DMS114 treated with DMSO at 0.1 percent for 48 hours (cell line): ENCODE measurements at regions not wholly inside any gene's neighbourhood (a gene's known extent, or its start where the extent isn't known, plus 50 kb on each side); places are given as distances from the start of the nearest gene placed in this dataset.

Experiments used
- DNase-seq: peaks from one replicate; lab custom pipeline; 2025; ENCODE audit not compliant: unreplicated experiment; lab: John Stamatoyannopoulos, UW

GRCh38 chr22:49137206-49137840 lies 690.4 kb downstream of the BRD1 start:
- DNase-seq, result no peak

DNA sequence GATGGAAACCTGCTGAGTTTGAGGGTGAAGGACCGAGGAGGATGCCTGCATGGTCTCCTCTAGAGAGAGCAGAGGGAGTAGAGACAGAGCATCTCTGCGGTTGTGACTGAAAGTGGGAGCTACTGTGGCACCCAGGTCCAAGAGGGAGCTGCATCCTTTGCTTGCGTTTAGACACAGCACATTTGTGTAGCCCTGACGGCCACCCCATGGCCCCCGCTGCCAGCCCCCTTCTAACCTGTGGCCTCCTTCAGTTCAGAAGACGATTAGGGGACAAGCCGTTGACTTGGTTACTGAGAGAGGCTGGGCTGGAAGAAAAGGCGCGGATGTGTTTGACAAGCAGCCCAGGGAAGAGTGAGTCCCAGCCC lies 690.9 kb downstream of the BRD1 start:
- DNase-seq, result no peak

GRCh38 chr22:49136041-49136815 lies 691.4 kb downstream of the BRD1 start:
- DNase-seq, result no peak

GRCh38 chr22:49134076-49134475 lies 693.6 kb downstream of the BRD1 start:
- no peak for DNase-seq

DNA sequence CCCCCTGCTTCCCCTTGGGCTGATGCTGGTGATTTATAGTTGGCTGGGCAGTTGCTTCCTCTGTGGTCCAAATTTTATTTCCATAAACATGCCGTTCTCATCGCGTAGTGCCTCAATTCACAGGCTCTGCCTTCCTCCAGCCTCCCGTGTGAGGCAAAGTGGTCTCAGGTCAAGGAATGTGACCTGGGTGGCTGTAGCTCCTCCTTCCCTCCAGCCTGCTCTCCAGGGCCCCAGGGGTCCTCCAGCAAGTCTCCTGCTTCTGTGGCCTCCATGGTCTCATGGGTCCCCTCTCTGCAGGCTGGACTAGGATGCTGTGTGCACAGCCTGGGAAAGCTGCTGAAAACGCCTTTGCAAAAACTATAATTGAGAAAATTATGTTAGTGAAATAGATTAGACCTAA lies 694.1 kb downstream of the BRD1 start:
- no peak for DNase-seq

GRCh38 chr22:49132009-49132408 lies 695.7 kb downstream of the BRD1 start:
- no peak for DNase-seq

DNA sequence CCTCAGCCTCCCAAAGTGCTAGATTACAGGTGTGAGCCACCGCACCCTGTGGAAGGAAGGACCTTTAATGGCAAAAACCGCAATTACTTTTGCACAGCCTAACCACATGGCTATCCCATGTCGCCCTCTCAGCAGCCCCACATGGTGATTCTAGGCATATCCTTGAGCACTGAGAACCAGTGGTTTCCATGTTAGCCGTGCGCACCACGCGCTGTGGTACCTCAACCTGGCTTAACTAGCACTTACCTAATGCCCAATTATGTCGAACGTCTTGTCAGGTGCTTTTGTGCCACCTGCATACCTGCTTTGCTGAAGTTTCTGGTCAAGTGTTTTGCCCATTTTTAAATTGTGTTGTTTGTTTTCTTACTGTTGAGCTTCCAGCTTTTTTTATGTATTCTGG lies 697.9 kb downstream of the BRD1 start:
- no peak for DNase-seq

DNA sequence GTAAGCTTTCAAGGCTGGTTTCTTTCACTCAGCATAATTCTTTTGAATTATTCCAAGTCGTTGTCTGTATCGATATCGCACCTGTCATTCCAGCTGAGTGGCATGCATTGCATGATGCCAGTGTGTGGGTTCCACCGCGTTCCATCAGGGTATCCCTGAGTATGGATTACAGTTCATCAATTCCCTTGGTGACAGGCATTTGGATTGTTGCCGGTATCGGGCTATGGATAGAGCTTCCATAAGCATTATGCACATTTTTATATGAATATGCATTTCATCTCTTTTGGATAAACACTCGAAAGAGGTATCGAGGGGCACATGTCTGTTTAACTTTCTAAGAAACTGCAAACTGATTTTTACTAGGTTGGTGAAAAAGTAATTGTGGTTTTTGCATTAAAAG lies 698.8 kb downstream of the BRD1 start:
- DNase-seq, result no peak

DNA sequence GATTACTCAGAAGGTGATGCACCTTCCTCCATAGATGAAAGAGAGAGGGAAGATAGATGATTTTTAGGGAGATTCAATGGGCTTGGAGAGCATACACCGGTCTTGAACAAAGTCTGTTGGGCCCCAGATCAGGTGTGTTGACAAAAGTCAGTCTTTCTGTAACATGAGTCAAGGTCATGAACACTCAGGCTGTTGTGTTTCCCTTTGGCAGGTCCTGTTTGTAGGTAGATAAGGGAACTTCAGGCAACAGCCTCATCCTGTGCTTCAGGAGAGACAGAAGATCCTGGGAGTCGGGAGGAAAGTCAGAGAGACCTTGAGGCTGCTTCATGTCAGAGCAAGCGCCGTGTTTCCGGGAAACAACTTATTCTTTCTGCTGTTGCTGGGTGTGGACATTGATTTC lies 703.1 kb downstream of the BRD1 start:
- no peak for DNase-seq

DNA sequence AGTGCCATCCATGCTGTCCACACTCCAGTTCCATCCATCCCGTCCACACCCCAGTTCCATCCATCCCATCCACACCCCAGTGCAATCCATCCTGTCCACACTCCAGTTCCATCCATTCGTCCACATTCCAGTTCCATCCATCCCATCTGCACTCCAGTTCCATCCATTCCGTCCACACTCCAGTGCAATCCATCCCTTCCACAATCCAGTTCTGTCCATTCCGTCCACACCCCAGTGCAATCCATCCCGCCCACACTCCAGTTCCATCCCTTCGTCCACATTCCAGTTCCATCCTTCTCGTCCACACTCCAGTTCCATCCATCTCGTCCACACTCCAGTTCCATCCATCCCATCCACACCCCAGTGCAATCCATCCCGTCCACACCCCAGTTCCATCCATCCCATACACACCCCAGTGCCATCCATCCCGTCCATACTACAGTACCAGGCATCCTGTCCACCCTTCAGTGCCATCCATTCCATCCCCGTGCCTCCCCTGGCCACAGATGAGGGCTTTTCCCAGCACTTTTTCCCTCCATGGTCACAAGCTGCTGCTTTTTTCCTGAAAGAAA lies 704.0 kb downstream of the BRD1 start:
- DNase-seq, result no peak

DNA sequence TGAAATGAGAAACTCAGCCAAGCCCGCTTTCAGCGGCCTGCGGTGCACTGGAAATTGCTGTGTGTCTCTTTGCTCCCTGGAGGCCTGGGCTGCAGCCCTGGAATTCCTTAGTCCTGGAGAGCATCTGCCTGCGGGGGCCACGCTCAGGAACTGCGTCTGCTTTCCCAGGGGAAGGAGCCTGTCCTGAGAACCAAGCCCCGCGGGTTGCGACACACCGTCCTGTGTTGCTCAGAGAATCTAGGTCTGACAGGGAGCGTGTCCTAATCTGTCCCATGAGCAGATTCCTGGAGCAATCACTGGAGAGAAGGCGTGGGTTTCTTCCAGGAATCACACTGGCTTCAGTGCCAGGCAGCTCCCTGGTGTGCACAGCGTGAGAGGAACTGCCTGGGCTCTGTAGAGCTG lies 708.1 kb downstream of the BRD1 start:
- DNase-seq, result no peak

GRCh38 chr22:49118065-49118464 lies 709.6 kb downstream of the BRD1 start:
- DNase-seq, result no peak

GRCh38 chr22:49117486-49117885 lies 710.2 kb downstream of the BRD1 start:
- no peak for DNase-seq

GRCh38 chr22:49116486-49117120 lies 711.1 kb downstream of the BRD1 start:
- no peak for DNase-seq

DNA sequence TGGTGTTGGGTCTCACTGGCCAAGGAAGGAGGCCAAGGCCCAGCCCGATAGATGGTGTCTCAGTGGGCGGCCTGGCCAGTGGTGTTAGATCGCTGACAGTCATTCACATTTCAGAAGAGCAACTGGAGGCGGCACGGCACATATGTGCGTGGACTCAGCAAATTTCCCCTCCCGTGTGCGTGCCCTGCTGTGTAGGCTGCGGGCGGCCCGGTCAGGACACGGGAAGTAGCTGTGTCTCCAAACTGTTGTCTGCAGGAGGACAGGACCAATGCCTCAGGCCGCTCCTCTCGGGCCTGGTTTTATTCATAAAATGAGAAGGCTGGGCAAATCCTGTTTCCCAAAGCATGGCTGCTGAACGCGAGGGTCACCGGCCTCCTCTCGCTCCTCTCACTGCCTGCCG lies 711.7 kb downstream of the BRD1 start:
- no peak for DNase-seq

- DNase-seq, result no peak
Measured at GRCh38 chr22:49115197-49115596, 712.5 kb downstream of the BRD1 start.

DNA sequence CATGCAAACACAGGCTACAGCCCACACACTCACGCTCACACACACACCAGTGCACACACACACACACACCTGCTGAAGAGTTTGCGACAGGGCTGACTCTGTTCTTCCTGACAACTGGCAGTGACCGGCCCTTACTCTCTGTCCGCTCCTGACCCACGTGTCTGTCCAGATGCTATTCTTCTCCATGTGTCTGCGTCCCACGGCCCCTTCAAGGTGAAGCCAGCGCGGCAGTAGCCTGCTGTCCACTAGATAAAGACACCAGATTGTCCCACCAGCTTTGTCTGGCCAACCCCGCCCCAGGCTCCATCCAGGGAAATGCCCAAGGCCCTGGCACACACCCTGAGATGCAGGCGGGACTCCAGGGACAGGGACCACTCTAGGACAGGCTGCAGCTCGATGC lies 713.9 kb downstream of the BRD1 start:
- DNase-seq, result no peak

- no peak for DNase-seq
Measured at GRCh38 chr22:49112661-49113626, 714.7 kb downstream of the BRD1 start.

- DNase-seq, result no peak
Measured at GRCh38 chr22:49112176-49112575, 715.5 kb downstream of the BRD1 start.

GRCh38 chr22:49111085-49111484 lies 716.6 kb downstream of the BRD1 start:
- no peak for DNase-seq
